ENCODE measurements at regions not wholly inside any gene's neighbourhood (a gene's known extent, or its start where the extent isn't known, plus 50 kb on each side); places are given as distances from the start of the nearest gene placed in this dataset.

GRCh38 chr18:22339913-22340312 is 77.8 kb downstream of the CTAGE1 start:
- Histone ChIP-seq H4K20me1 (ENCODE audit: control insufficient read depth, insufficient read depth, insufficient read length) (no peaks in the 10 kb centered on the region), H3K18ac (ENCODE audit: insufficient read length, low read depth, low read length) (no peak overlapping the region), H2AK5ac (ENCODE audit: insufficient read length, low read length) (no peak overlapping the region), H2AFZ (ENCODE audit: low read length) (no peak overlapping the region), H4K5ac (ENCODE audit: insufficient read length, low read depth, low read length) (no peak overlapping the region), H2BK15ac (ENCODE audit: low read depth, low read length) (no peak overlapping the region), H3K79me1 (ENCODE audit: insufficient read depth, low read depth, low read length, poor library complexity, severe bottlenecking) (no peaks in the 10 kb centered on the region), H3K4me1 (ENCODE audit: insufficient read depth, low read length) (no peaks in the 10 kb centered on the region), H2BK120ac (ENCODE audit: low read depth, low read length, poor library complexity, severe bottlenecking) (no peak overlapping the region), H3K56ac (ENCODE audit: insufficient read length, low read depth, low read length) (no peak overlapping the region), H3K4ac (ENCODE audit: low read depth, low read length) (no peak overlapping the region), H4K8ac (replicated peaks; ENCODE audit: insufficient read length, low read depth, low read length) (no peak overlapping the region), H2BK5ac (ENCODE audit: insufficient read length, low read length) (no peak overlapping the region), H3K4me2 (ENCODE audit: insufficient read depth, insufficient read length, low read length) (no peak overlapping the region), H3K23me2 (ENCODE audit: insufficient read length, low read depth, low read length, poor library complexity, severe bottlenecking) (no peaks in the 10 kb centered on the region), H2BK12ac (ENCODE audit: insufficient read length, low read depth, low read length) (no peak overlapping the region), H3T11ph (ENCODE audit: low read length) (no peak overlapping the region), H3K23ac (ENCODE audit: insufficient read length, low read depth, low read length) (no peak overlapping the region), H3K14ac (ENCODE audit: insufficient read depth, low read length) (no peak overlapping the region), H3K79me2 (ENCODE audit: insufficient read depth, low read length) (no peaks in the 10 kb centered on the region), H3K9ac (ENCODE audit: extremely low read depth, insufficient read length, low read length) (no peak overlapping the region), H3K27ac (ENCODE audit: insufficient read length, low read depth, low read length) (no peak overlapping the region), H4K91ac (ENCODE audit: insufficient read length, low read depth, low read length) (no peak overlapping the region), H2BK20ac (ENCODE audit: low read depth, low read length, poor library complexity, severe bottlenecking) (no peak overlapping the region), H3K9me3 (ENCODE audit: control insufficient read depth, low read depth, low read length) (no peaks in the 10 kb centered on the region), H3K27me3 (ENCODE audit: insufficient read depth, low read length) (no peaks in the 10 kb centered on the region)
- Mint-ChIP-seq H3K9me3 (no peaks in the 10 kb centered on the region; a peak in 1 of 5 replicates), H3K4me3 (no peak overlapping the region), H3K27ac (no peak overlapping the region), H3K27me3 (ENCODE audit: low read depth) (peaks cover 80% of the 10 kb centered on the region), H3K36me3 (ENCODE audit: insufficient read depth in 1 of 3, low read depth in 3 of 3) (no peaks in the 10 kb centered on the region), H3K4me1 (no peaks in the 10 kb centered on the region)
- TF ChIP-seq CTCF (conservative IDR thresholded peaks at IDR 0.05), result no peak
- WGBS (ENCODE audit: extremely low coverage, insufficient read length, low lambda C conversion rate), result no CpG with 5 or more reads among the region's 4 CpGs
- DNase-seq, result no peak
